Endothelial cell of umbilical vein (primary cell): ENCODE measurements at regions not wholly inside any gene's neighbourhood (a gene's known extent, or its start where the extent isn't known, plus 50 kb on each side); places are given as distances from the start of the nearest gene placed in this dataset.

Experiments used
- BruUV-seq: library from RNA; stranded (reverse); fragments of 400-500 nt; replicated peaks from 2 replicates; lab custom pipeline; 2021; lab: Mats Ljungman, UMichigan
- CTCF ChIA-PET: fragments of 300-600, 350-600 bp; sonication (Branson Sonifier 250); formaldehyde crosslinking; loops from one replicate; lab custom pipeline; 2021; ENCODE audit warnings: antibody characterized with exemption, inconsistent platforms; lab: Charles Lee
- POLR2A ChIA-PET: fragments of 300-600, 350-600 bp; sonication (Branson Sonifier 250); formaldehyde crosslinking; loops from one replicate; lab custom pipeline; 2021; ENCODE audit warnings: antibody characterized with exemption, inconsistent platforms; lab: Charles Lee
- DNase-seq: peaks from one replicate; pipeline ENCODE4 v3.0.0-alpha.2; 2011; ENCODE audit warnings: low read depth, low spot score
- FAIRE-seq: peaks from 2 replicates; lab custom pipeline; 2011; peaks lifted over from hg19 to GRCh38; lab: Jason Lieb, UNC
- H2AFZ ChIP-seq: 2 replicates; pipeline ENCODE4 v1.6.0; 2012; ENCODE audit warnings: low read depth, low read length, control low read depth, inconsistent platforms
- H3K27ac ChIP-seq: 2 replicates; pipeline ENCODE4 v1.5.1; 2011; ENCODE audit warnings: low read depth, mild to moderate bottlenecking, control low read depth, low read length, moderate library complexity; ENCODE audit not compliant: insufficient read depth
- H3K27me3 ChIP-seq, 2 experiments: 2 replicates each; pipeline versions ENCODE4 v1.6.0 to v1.6.1; 2011; ENCODE audit warnings: low read length in 2 of 2, mixed read lengths in 1 of 2; ENCODE audit not compliant: control insufficient read depth in 2 of 2, insufficient read depth in 2 of 2
- H3K36me3 ChIP-seq, 2 experiments: 2 replicates in 1 of 2; 3 replicates in 1 of 2; pipeline ENCODE4 v1.5.1; 2011; ENCODE audit warnings: low read length in 2 of 2, mild to moderate bottlenecking in 1 of 2, moderate library complexity in 1 of 2; ENCODE audit not compliant: control insufficient read depth in 2 of 2, insufficient read depth in 2 of 2; ENCODE audit errors: extremely low read depth in 1 of 2
- H3K4me1 ChIP-seq: 3 replicates; pipeline ENCODE4 v1.5.1; 2011; ENCODE audit warnings: mild to moderate bottlenecking, low read length; ENCODE audit not compliant: control insufficient read depth, insufficient read depth; ENCODE audit errors: extremely low read depth
- H3K4me2 ChIP-seq: 2 replicates; pipeline ENCODE4 v1.6.1; 2011; ENCODE audit warnings: low read length, control low read depth, mixed read lengths; ENCODE audit not compliant: insufficient read depth
- H3K4me3 ChIP-seq, 3 experiments: fragments of 200-600 bp in 1 of 3; sonication (generic), shearing (Covaris generic) in 1 of 3; replicated peaks in 1 of 3; 2 replicates each; pipeline ENCODE4 v1.5.1; 2011 to 2016; ENCODE audit warnings: control low read depth in 3 of 3, low read length in 3 of 3, mild to moderate bottlenecking in 2 of 3, inconsistent platforms in 1 of 3, low read depth in 1 of 3, moderate library complexity in 1 of 3; ENCODE audit not compliant: insufficient read depth in 1 of 3
- H3K79me2 ChIP-seq: 2 replicates; pipeline ENCODE4 v1.6.0; 2012; ENCODE audit warnings: low read length, inconsistent platforms; ENCODE audit not compliant: control insufficient read depth, insufficient read depth
- H3K9ac ChIP-seq: replicated peaks from 2 replicates; pipeline ENCODE3; 2011; ENCODE audit warnings: low read length, control low read depth; ENCODE audit not compliant: insufficient read depth; ENCODE audit errors: extremely low read depth
- H3K9me1 ChIP-seq: replicated peaks from 3 replicates; pipeline ENCODE4 v1.6.0; 2011; ENCODE audit warnings: mild to moderate bottlenecking, low read length; ENCODE audit not compliant: control insufficient read depth, insufficient read depth; ENCODE audit errors: extremely low read depth
- H3K9me3 ChIP-seq: replicated peaks from 2 replicates; pipeline ENCODE4 v1.5.1; 2012; ENCODE audit warnings: low read length, inconsistent platforms; ENCODE audit not compliant: control insufficient read depth, insufficient read depth
- H4K20me1 ChIP-seq: replicated peaks from 2 replicates; pipeline ENCODE3; 2011; ENCODE audit warnings: mild to moderate bottlenecking, low read length; ENCODE audit not compliant: control insufficient read depth, insufficient read depth; ENCODE audit errors: extremely low read depth
- EZH2 ChIP-seq: IDR thresholded peaks from 2 replicates; pipeline ENCODE4 v1.6.1; 2012; ENCODE audit warnings: borderline replicate concordance, low read depth, mild to moderate bottlenecking, moderate library complexity, low read length, inconsistent platforms; ENCODE audit not compliant: severe bottlenecking
- FOS ChIP-seq: IDR thresholded peaks from 2 replicates; pipeline ENCODE4 v1.6.1; 2011; ENCODE audit warnings: mild to moderate bottlenecking, low read length, moderate library complexity, borderline replicate concordance; ENCODE audit not compliant: insufficient read depth
- GATA2 ChIP-seq: IDR thresholded peaks from 2 replicates; pipeline ENCODE4 v1.7.0; 2011; ENCODE audit warnings: low read depth, mild to moderate bottlenecking, moderate library complexity, mixed read lengths, low read length; ENCODE audit not compliant: insufficient read length, insufficient read depth
- JUN ChIP-seq: IDR thresholded peaks from 2 replicates; pipeline ENCODE4 v1.6.1; 2011; ENCODE audit warnings: borderline replicate concordance, low read depth; ENCODE audit not compliant: insufficient read length, insufficient read depth
- MAX ChIP-seq: IDR thresholded peaks from 2 replicates; pipeline ENCODE4 v1.6.1; 2011; ENCODE audit not compliant: insufficient read depth, insufficient read length
- MYC ChIP-seq: IDR thresholded peaks from one replicate; pipeline ENCODE4 v1.6.1; 2011; ENCODE audit warnings: mild to moderate bottlenecking, low read depth, low read length
- POLR2A ChIP-seq: IDR thresholded peaks from 2 replicates; pipeline ENCODE4 v1.6.1; 2012; ENCODE audit warnings: low read depth, mild to moderate bottlenecking, control low read depth, low read length
- POLR2AphosphoS5 ChIP-seq: IDR thresholded peaks from 2 replicates; pipeline ENCODE4 v1.6.1; 2012; ENCODE audit warnings: low read depth, mild to moderate bottlenecking, control low read depth, low read length, moderate library complexity; ENCODE audit not compliant: insufficient read depth
- dilution Hi-C: fragments of 300-500 bp; cut with MboI; formaldehyde crosslinking; loops from one replicate; pipeline ENCODE4 v1.15.0; 2019; ENCODE audit warnings: low sequenced_read_pairs; ENCODE audit not compliant: extremely low pct_ligation_motif_present
- intact Hi-C: fragments of 100-400 bp; cut with micrococcal nuclease; formaldehyde crosslinking; loops from one replicate; pipeline ENCODE4 v1.10.0; 2022
- TF ChIP-seq, protein P1 (sequence below), 2 donors: IDR thresholded peaks; 1 replicate in 1 of 2; 2 replicates in 1 of 2; pipeline ENCODE4 v1.5.1; 2011; ENCODE audit warnings: low read length in 2 of 2, mild to moderate bottlenecking in 2 of 2, moderate library complexity in 2 of 2, control low read depth in 1 of 2, inconsistent platforms in 1 of 2, low read depth in 1 of 2; ENCODE audit not compliant: insufficient read depth in 1 of 2; ENCODE audit errors: extremely low read depth in 1 of 2

- no peaks in the 10 kb centered on the region for H3K4me1 ChIP-seq
- H3K4me3 ChIP-seq, result no peak overlapping the region
- CTCF ChIA-PET, result no interaction called here
- no TSS peak for BruUV-seq
- no peaks in the 10 kb centered on the region for H3K9me3 ChIP-seq
- no peaks in the 10 kb centered on the region for H3K79me2 ChIP-seq
- H3K9ac ChIP-seq, result no peak overlapping the region
- no peaks in the 10 kb centered on the region for H3K9me1 ChIP-seq
- FAIRE-seq (no peak), DNase-seq (no peak)
- no peaks in the 10 kb centered on the region for H4K20me1 ChIP-seq
- TF ChIP-seq, protein P1, sequence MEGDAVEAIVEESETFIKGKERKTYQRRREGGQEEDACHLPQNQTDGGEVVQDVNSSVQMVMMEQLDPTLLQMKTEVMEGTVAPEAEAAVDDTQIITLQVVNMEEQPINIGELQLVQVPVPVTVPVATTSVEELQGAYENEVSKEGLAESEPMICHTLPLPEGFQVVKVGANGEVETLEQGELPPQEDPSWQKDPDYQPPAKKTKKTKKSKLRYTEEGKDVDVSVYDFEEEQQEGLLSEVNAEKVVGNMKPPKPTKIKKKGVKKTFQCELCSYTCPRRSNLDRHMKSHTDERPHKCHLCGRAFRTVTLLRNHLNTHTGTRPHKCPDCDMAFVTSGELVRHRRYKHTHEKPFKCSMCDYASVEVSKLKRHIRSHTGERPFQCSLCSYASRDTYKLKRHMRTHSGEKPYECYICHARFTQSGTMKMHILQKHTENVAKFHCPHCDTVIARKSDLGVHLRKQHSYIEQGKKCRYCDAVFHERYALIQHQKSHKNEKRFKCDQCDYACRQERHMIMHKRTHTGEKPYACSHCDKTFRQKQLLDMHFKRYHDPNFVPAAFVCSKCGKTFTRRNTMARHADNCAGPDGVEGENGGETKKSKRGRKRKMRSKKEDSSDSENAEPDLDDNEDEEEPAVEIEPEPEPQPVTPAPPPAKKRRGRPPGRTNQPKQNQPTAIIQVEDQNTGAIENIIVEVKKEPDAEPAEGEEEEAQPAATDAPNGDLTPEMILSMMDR (IDR thresholded peaks at IDR 0.05; ENCODE audit: extremely low read depth in 1 of 2, insufficient read depth in 1 of 2, low read depth in 1 of 2, low read length in 2 of 2), result no peak
- TF ChIP-seq POLR2A, result no peak
- no peak for TF ChIP-seq EZH2
- TF ChIP-seq MYC, result no peak
- TF ChIP-seq GATA2, result no peak
- TF ChIP-seq JUN, result no peak
- no peak for TF ChIP-seq MAX
- TF ChIP-seq POLR2AphosphoS5, result no peak
- no peak for TF ChIP-seq FOS
- H3K36me3 ChIP-seq, result no peaks in the 10 kb centered on the region
- H3K27ac ChIP-seq, result no peak overlapping the region
- H2AFZ ChIP-seq, result no peak overlapping the region
- POLR2A ChIA-PET, result no interaction called here
- no peak overlapping the region for H3K4me2 ChIP-seq
- intact Hi-C loops, result no loop called here
- H3K27me3 ChIP-seq, result no peaks in the 10 kb centered on the region
- dilution Hi-C loops, result no loop called here
Measured at GRCh38 chrX:122219226-122219625, 964.9 kb upstream of the GRIA3 start.
